ENCODE measurements at regions not wholly inside any gene's neighbourhood (a gene's known extent, or its start where the extent isn't known, plus 50 kb on each side); places are given as distances from the start of the nearest gene placed in this dataset.

GRCh38 chr2:118654945-118655344 is 192.5 kb downstream of the EN1 start:
- TF ChIP-seq, protein P1, sequence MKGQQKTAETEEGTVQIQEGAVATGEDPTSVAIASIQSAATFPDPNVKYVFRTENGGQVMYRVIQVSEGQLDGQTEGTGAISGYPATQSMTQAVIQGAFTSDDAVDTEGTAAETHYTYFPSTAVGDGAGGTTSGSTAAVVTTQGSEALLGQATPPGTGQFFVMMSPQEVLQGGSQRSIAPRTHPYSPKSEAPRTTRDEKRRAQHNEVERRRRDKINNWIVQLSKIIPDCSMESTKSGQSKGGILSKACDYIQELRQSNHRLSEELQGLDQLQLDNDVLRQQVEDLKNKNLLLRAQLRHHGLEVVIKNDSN (IDR thresholded peaks at IDR 0.05; ENCODE audit: borderline replicate concordance, extremely low read length, insufficient read depth, low read depth, low read length), result no peak
- TF ChIP-seq, protein P2, sequence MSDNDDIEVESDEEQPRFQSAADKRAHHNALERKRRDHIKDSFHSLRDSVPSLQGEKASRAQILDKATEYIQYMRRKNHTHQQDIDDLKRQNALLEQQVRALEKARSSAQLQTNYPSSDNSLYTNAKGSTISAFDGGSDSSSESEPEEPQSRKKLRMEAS (IDR thresholded peaks at IDR 0.05; ENCODE audit: low read depth, low read length), result no peak

All from GM12878 (cell line).